Parathyroid adenoma (tissue), 2 donors: ENCODE measurements at regions not wholly inside any gene's neighbourhood (a gene's known extent, or its start where the extent isn't known, plus 50 kb on each side); places are given as distances from the start of the nearest gene placed in this dataset.
"Not testable (repeated sequence)": the region's sequence is repeated elsewhere in the genome, so short reads cannot be mapped to it uniquely, and the experiment has no call there.

Experiments
- H2AFZ ChIP-seq: fragments of 300-600 bp; sonication (generic); one replicate; pipeline ENCODE4 v1.7.0; 2017; ENCODE audit warnings: antibody characterized with exemption, mild to moderate bottlenecking
- H3K27ac ChIP-seq: fragments of 300-600 bp; sonication (generic); one replicate; pipeline ENCODE4 v1.7.0; 2017
- H3K27me3 ChIP-seq: fragments of 300-600 bp; sonication (generic); one replicate; pipeline ENCODE4 v1.7.0; 2017; ENCODE audit warnings: low read length; ENCODE audit not compliant: control insufficient read depth, insufficient read depth
- H3K36me3 ChIP-seq: fragments of 300-600 bp; sonication (generic); one replicate; pipeline ENCODE4 v1.7.0; 2017; ENCODE audit warnings: low read length; ENCODE audit not compliant: control insufficient read depth, insufficient read depth
- H3K4me1 ChIP-seq: fragments of 300-600 bp; sonication (generic); one replicate; pipeline ENCODE4 v1.7.0; 2017; ENCODE audit warnings: control low read depth
- H3K4me2 ChIP-seq: fragments of 300-600 bp; sonication (generic); one replicate; pipeline ENCODE4 v1.7.0; 2017; ENCODE audit warnings: low read length
- H3K4me3 ChIP-seq: fragments of 300-600 bp; sonication (generic); one replicate; pipeline ENCODE4 v1.7.0; 2017; ENCODE audit warnings: low read depth, low read length
- H3K79me2 ChIP-seq: fragments of 300-600 bp; sonication (generic); one replicate; pipeline ENCODE4 v1.7.0; 2017; ENCODE audit warnings: control low read depth
- H3K9ac ChIP-seq: fragments of 300-600 bp; sonication (generic); one replicate; pipeline ENCODE4 v1.7.0; 2017; ENCODE audit warnings: mild to moderate bottlenecking
- H3K9me3 ChIP-seq: fragments of 300-600 bp; sonication (generic); one replicate; pipeline ENCODE4 v1.7.0; 2017; ENCODE audit warnings: low read length; ENCODE audit not compliant: control insufficient read depth
- CTCF ChIP-seq: fragments of 300-600 bp; sonication (generic); IDR thresholded peaks from one replicate; pipeline ENCODE4 v1.7.0; 2017; ENCODE audit warnings: antibody characterized with exemption, mild to moderate bottlenecking
- donor health status: primary hyperparathyroidism.

GRCh38 chr13:74731731-74732130 lies 597.5 kb upstream of the KLF12 start:
- H3K4me3 ChIP-seq, result no peak overlapping the region
- no peak overlapping the region for H2AFZ ChIP-seq
- H3K9ac ChIP-seq, result no peak overlapping the region
- no peaks in the 10 kb centered on the region for H3K27me3 ChIP-seq
- no peak for TF ChIP-seq CTCF
- H3K4me1 ChIP-seq, result no peaks in the 10 kb centered on the region
- H3K36me3 ChIP-seq, result no peaks in the 10 kb centered on the region
- no peaks in the 10 kb centered on the region for H3K9me3 ChIP-seq
- H3K27ac ChIP-seq, result no peak overlapping the region
- no peaks in the 10 kb centered on the region for H3K79me2 ChIP-seq
- no peak overlapping the region for H3K4me2 ChIP-seq

GRCh38 chr13:74730556-74731331 lies 596.5 kb upstream of the KLF12 start:
- H3K9ac ChIP-seq, result no peak overlapping the region
- no peaks in the 10 kb centered on the region for H3K36me3 ChIP-seq
- no peak overlapping the region for H3K4me2 ChIP-seq
- H3K79me2 ChIP-seq, result no peaks in the 10 kb centered on the region
- H3K27ac ChIP-seq, result no peak overlapping the region
- TF ChIP-seq CTCF, result no peak
- H3K27me3 ChIP-seq, result no peaks in the 10 kb centered on the region
- H3K9me3 ChIP-seq, result no peaks in the 10 kb centered on the region
- no peaks in the 10 kb centered on the region for H3K4me1 ChIP-seq
- H2AFZ ChIP-seq, result no peak overlapping the region
- no peak overlapping the region for H3K4me3 ChIP-seq

DNA sequence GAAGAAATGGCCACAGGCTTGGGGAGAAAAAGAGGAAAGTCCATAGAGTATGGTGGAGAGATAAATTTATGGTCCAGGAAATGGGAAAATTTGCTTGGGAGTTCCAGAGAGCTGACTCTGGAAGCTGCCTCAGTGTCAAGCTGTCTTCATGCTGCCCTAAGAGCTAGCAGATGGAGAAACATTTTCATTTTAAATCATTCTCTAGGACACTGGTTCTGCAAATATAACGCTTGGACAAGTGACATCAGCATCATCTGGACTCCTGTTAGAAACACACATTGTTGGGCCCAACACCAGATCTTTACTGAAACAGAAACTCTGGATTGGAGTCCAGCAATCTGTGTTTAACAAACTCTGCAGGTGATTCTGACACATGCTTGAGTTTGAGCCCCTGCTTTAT lies 592.0 kb upstream of the KLF12 start:
- Histone ChIP-seq H3K4me3 (no peak overlapping the region), H3K9ac (no peak overlapping the region), H3K79me2 (no peaks in the 10 kb centered on the region), H3K4me1 (no peaks in the 10 kb centered on the region), H3K27ac (no peak overlapping the region), H3K9me3 (no peaks in the 10 kb centered on the region), H3K4me2 (no peak overlapping the region), H3K27me3 (no peaks in the 10 kb centered on the region), H3K36me3 (no peaks in the 10 kb centered on the region), H2AFZ (no peak overlapping the region)
- no peak for TF ChIP-seq CTCF

- H3K9ac ChIP-seq, H3K27me3 ChIP-seq, H3K27ac ChIP-seq, H3K79me2 ChIP-seq, H3K4me1 ChIP-seq, H3K4me2 ChIP-seq, H3K4me3 ChIP-seq, H2AFZ ChIP-seq, H3K9me3 ChIP-seq, H3K36me3 ChIP-seq: not testable (repeated sequence)
Measured at GRCh38 chr13:74718232-74718842, 584.1 kb upstream of the KLF12 start.

DNA sequence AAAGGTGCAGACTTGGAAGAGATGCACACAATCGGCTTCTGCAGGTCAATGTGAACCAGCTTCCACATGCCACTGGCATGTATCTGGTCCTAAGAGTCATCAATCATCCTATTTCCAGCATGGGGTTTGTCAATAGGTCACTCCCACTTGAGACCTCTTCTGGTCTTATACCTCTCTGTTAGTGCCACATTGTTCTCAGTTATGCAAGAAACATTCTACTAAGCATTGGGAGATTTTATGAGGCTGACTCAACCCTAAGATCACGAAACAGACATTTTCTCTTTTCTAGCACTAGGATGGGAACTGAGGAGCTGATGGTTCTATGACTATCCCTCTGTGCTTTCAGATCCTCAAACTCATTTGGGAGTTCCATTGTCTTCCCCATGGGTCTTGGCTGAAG lies 581.5 kb upstream of the KLF12 start:
- no peak overlapping the region for H3K4me3 ChIP-seq
- no peaks in the 10 kb centered on the region for H3K79me2 ChIP-seq
- TF ChIP-seq CTCF, result no peak
- no peak overlapping the region for H3K4me2 ChIP-seq
- H2AFZ ChIP-seq, result no peak overlapping the region
- no peaks in the 10 kb centered on the region for H3K9me3 ChIP-seq
- no peak overlapping the region for H3K9ac ChIP-seq
- peaks cover 2% of the 10 kb centered on the region for H3K36me3 ChIP-seq
- H3K27me3 ChIP-seq, result no peaks in the 10 kb centered on the region
- no peak overlapping the region for H3K27ac ChIP-seq
- no peaks in the 10 kb centered on the region for H3K4me1 ChIP-seq
